D721Med (cell line): ENCODE measurements at regions not wholly inside any gene's neighbourhood (a gene's known extent, or its start where the extent isn't known, plus 50 kb on each side); places are given as distances from the start of the nearest gene placed in this dataset.
"Not testable (repeated sequence)": the region's sequence is repeated elsewhere in the genome, so short reads cannot be mapped to it uniquely, and the experiment has no call there.

Experiments used
- DNase-seq: peaks from one replicate; pipeline ENCODE4 v3.0.0; 2011; ENCODE audit warnings: low spot score; ENCODE audit not compliant: insufficient read length
- FAIRE-seq: peaks from 2 replicates; lab custom pipeline; 2011; peaks lifted over from hg19 to GRCh38; lab: Jason Lieb, UNC
- TF ChIP-seq, protein P1 (sequence below): IDR thresholded peaks from 2 replicates; pipeline ENCODE4 v1.5.1; 2012; ENCODE audit warnings: mild to moderate bottlenecking, control low read depth; ENCODE audit not compliant: insufficient read depth; ENCODE audit errors: missing control alignments

DNA sequence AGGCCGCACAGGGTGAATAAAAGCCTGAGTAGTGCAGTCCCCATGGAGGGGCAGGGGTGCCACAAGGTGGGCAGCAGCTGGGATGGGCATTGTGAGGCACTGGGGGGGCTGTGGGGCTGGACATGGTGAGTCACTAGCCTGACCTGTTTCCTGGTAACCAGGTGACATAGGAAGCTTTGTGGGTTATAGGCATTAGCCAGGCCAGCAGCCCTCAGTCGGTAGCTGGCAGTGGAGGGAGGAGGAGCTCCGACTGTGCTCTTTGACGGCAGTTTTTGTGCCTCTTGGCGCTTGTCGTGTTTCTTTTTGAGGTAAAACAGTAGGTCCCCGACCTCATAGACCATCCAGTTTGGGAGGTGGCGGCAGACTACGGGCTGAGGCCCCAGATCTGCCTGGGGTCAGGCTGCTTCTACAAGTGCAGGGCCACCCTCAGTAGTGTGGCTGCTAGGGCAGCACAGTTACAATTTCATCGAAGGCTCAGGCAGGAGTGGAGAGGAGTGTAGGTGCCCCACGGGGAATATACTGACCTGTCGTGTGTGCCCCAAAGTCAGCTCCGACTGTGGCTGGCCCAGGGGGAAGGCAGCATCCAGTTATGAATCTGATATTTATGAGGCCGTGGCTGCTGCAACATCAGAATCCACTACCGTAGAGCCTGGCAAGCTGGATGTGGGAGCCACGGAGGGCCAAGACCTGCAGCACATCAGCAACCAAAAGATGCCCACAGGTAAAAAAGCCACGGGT lies 107.7 kb downstream of the CRYBB2 start:
- DNase-seq (no peak), FAIRE-seq (no peak)
- TF ChIP-seq, protein P1, sequence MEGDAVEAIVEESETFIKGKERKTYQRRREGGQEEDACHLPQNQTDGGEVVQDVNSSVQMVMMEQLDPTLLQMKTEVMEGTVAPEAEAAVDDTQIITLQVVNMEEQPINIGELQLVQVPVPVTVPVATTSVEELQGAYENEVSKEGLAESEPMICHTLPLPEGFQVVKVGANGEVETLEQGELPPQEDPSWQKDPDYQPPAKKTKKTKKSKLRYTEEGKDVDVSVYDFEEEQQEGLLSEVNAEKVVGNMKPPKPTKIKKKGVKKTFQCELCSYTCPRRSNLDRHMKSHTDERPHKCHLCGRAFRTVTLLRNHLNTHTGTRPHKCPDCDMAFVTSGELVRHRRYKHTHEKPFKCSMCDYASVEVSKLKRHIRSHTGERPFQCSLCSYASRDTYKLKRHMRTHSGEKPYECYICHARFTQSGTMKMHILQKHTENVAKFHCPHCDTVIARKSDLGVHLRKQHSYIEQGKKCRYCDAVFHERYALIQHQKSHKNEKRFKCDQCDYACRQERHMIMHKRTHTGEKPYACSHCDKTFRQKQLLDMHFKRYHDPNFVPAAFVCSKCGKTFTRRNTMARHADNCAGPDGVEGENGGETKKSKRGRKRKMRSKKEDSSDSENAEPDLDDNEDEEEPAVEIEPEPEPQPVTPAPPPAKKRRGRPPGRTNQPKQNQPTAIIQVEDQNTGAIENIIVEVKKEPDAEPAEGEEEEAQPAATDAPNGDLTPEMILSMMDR: no peak

DNA sequence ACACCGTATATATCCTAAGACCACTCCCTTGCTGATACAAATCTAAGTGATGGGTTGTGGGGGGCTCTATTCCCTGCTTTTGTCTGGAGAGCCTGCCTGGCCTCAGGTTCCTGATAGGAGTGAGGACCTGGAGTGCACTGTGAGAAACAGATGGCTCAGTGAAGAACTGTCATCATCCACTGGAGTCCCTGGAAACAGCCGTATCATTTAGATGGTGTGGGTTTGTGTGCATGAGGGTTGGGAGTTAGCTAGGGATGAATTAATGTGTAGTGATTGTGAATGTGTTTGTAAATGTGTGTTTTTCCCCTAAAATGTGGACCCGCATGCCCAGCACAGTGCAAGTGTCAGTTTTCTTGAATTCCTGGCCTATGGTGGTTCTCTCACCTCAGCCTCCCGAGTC lies 111.6 kb downstream of the CRYBB2 start:
- no peak for FAIRE-seq
- DNase-seq: no peak
- TF ChIP-seq, protein P1: no peak

DNA sequence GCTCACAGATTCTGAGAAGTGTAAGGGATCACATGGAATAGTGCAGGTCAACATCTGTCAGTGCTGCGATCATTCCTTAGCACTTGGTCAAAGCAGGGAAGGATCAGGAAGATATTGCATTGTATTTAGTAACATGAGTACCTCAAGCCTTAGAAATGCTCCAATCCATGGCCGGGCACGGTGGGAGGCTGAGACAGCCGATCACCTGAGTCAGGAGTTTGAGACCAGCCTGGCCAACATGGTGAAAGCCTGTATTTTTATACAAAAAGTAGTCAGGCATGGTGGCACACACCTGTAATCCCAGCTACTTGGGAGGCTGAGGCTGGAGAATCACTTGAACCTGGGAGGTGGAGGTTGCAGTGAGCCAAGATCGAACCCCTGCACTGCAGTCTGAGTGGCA lies 112.5 kb downstream of the CRYBB2 start:
- not testable (repeated sequence) for DNase-seq, FAIRE-seq

DNA sequence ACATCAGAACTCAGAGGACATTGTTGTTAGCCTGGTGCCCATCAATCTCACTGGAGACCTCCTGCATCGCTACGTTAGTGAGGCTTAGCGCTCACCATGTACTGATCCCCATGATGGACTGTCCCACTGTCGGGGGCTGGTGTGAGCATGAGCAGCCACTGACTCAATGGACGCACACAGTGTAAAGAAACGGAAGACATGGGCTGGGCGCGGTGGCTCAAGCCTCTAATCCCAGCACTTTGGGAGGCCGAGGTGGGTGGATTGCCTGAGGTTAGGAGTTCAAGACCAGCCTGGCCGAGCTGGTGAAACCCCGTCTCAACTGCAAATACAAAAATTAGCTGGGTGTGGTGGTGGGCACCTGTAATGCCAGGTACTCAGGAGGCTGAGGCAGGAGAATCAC lies 112.9 kb downstream of the CRYBB2 start:
- FAIRE-seq (no peak), DNase-seq (no peak)
- TF ChIP-seq, protein P1: no peak

DNA sequence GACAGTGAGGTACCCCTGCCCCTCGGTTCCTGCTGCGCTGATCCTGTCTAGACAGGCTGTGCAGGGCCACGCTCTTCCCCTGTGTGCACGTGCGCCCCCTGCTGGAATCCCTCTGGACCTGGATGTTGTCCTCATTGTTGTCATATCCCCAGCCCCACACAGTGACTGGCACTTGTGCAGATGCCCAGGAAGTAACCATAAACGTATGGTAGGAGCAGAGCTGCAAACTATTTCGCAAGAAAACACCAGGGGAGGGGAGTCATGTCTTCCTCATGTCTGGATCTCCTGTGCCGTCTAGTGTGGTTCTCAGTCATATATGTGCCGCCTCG lies 114.7 kb downstream of the CRYBB2 start:
- TF ChIP-seq, protein P1: peak; percentile 47
- DNase-seq (no peak), FAIRE-seq (no peak)

DNA sequence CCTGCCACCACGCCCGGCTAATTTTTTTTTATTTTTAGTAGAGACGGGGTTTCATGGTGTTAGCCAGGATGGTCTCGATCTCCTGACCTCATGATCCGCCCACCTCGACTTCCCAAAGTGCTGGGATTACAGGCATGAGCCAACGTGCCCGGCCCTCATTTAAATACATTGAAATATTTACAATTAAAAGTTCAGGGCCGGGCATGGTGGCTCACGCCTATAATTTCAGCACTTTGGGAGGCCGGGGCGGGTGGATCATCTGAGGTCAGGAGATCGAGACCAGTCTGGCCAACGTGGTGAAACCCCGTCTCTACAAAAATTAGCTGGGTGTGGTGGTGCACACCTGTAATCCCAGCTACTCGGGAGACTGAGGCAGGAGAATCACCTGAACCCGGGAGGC lies 115.2 kb downstream of the CRYBB2 start:
- not testable (repeated sequence) for DNase-seq, FAIRE-seq

DNA sequence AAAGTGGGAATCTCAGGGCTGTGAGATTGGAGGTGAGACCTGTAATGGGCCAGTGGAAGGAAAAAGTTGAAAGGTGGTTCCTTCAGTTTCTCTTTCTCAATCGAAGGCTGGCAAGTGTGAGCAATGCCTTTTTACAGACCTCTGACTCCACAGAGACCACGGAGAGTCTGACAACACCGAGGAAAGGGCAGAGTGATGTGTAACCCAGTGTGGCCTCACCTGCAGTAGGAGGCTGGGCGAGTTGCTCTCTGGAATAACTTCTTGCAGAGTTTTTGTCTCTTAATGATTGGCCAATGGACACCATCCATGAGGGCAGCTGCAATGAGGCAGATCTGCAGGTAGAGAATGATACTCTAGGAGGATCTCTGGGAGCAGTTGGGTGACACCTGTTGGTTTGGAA lies 115.8 kb downstream of the CRYBB2 start:
- FAIRE-seq, DNase-seq: not testable (repeated sequence)

DNA sequence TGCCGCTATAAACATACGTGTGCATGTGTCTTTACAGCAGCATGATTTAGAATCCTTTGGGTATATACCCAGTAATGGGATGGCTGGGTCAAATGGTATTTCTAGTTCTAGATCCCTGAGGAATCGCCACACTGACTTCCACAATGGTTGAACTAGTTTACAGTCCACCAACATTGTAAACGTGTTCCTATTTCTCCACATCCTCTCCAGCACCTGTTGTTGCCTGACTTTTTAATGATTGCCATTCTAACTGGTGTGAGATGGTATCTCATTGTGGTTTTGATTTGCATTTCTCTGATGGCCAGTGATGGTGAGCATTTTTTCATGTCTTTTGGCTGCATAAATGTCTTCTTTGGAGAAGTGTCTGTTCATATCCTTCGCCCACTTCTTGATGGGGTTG lies 121.1 kb downstream of the CRYBB2 start:
- FAIRE-seq, DNase-seq: not testable (repeated sequence)

DNA sequence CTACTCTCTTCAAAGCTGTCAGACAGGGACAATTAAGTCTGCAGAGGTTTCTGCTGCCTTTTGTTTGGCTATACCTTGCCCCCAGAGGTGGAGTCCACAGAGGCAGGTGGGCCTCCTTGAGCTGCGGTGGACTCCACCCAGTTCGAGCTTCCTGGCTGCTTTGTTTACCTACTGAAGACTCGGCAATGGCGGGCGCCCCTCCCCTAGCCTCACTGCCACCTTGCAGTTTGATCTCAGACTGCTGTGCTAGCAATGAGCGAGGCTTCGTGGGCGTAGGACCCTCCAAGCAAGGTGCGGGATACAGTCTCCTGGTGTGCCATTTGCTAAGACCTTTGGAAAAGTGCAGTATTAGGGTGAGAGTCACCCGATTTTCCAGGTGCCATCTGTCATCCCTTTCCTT lies 124.9 kb downstream of the CRYBB2 start:
- not testable (repeated sequence) for FAIRE-seq, DNase-seq
